ENCODE measurements at regions not wholly inside any gene's neighbourhood (a gene's known extent, or its start where the extent isn't known, plus 50 kb on each side); places are given as distances from the start of the nearest gene placed in this dataset.

- Mint-ChIP-seq H3K36me3 (ENCODE audit: insufficient read depth) (no peaks in the 10 kb centered on the region), H3K9me3 (ENCODE audit: low read depth) (no peaks in the 10 kb centered on the region), H3K4me3 (ENCODE audit: low read depth) (no peak overlapping the region), H3K27me3 (peaks cover 14% of the 10 kb centered on the region), H3K4me1 (ENCODE audit: low read depth) (peaks cover 21% of the 10 kb centered on the region), H3K27ac (no peak overlapping the region)
- DNase-seq (ENCODE audit: low spot score, unreplicated experiment), result no peak
- TF ChIP-seq CTCF (IDR thresholded peaks at IDR 0.05; ENCODE audit: unreplicated experiment), result no peak
Observed at GRCh38 chr2:64769392-64770044, 115.8 kb upstream of the SERTAD2 start.

DNA sequence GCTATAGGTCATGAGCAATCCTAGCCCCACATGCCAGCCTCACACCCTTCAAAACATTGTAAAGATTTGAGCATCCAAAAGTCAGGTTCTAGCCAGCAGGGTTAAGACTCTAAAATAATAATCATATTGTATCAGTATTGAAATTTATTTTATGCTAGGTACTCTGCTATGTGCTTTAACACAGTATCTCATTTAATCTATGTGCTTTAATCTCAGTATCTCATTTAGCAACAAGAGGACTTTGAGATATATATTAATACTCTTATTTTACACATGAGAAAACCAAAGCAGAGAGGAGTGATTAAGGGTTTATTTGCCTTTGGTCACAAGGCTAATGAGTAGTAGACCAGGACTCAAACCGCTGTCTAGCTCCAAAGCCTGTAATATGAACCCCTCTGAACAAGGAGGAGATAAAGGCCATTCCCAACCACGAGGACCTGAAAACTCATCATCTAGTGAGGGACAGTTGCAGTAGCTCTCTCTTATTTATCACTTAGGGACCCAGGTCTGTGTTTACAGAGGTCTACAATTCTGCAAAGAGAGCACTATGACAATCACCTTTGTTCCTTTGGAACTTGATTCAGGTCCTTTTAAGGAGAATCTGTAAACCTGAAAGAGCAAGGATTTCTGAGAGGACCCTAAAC is 116.5 kb upstream of the SERTAD2 start:
- no peaks in the 10 kb centered on the region for H3K36me3 Mint-ChIP-seq (ENCODE audit: insufficient read depth)
- H3K27ac Mint-ChIP-seq, result no peak overlapping the region
- no peaks in the 10 kb centered on the region for H3K9me3 Mint-ChIP-seq (ENCODE audit: low read depth)
- peaks cover 21% of the 10 kb centered on the region for H3K4me1 Mint-ChIP-seq (ENCODE audit: low read depth)
- TF ChIP-seq CTCF (IDR thresholded peaks at IDR 0.05; ENCODE audit: unreplicated experiment), result no peak
- no peak overlapping the region for H3K4me3 Mint-ChIP-seq (ENCODE audit: low read depth)
- DNase-seq (ENCODE audit: low spot score, unreplicated experiment), result no peak
- H3K27me3 Mint-ChIP-seq, result peaks cover 8% of the 10 kb centered on the region

DNA sequence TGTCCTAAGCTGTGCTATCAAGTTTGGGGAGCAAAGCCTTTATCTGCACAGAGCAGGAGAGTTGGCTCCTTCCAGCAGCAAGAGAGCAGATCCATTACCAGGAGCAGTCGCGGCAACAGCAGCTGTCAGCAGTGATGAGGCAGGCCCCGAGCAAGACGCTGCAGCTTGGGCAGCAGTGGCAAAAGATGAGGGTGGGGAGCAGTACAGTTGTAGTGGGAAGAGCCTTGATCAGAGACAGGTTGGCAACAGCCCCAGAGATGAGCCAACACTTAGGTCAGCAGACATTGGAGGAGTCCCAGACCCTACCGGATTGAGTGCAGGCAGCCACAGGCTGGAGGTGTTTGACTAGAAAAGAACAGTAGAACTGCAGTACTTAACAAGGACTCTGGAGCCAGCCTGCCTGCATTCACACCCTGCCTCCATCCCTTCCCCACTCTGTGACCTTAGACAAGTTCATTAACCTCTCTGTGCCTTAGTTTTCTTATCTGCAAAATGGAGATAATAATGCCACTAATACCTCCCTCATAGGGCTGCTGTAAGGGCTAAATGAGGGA is 117.1 kb upstream of the SERTAD2 start:
- TF ChIP-seq CTCF (IDR thresholded peaks at IDR 0.05; ENCODE audit: unreplicated experiment), result no peak
- peaks cover 4% of the 10 kb centered on the region for H3K27me3 Mint-ChIP-seq
- H3K4me3 Mint-ChIP-seq (ENCODE audit: low read depth), result no peak overlapping the region

GRCh38 chr2:64771737-64772136 is 118.0 kb upstream of the SERTAD2 start:
- no peaks in the 10 kb centered on the region for H3K9me3 Mint-ChIP-seq (ENCODE audit: low read depth)
- TF ChIP-seq CTCF (IDR thresholded peaks at IDR 0.05; ENCODE audit: unreplicated experiment), result no peak
- H3K4me3 Mint-ChIP-seq (ENCODE audit: low read depth), result no peak overlapping the region
- no peaks in the 10 kb centered on the region for H3K36me3 Mint-ChIP-seq (ENCODE audit: insufficient read depth)
- H3K4me1 Mint-ChIP-seq (ENCODE audit: low read depth), result peaks cover 21% of the 10 kb centered on the region
- H3K27ac Mint-ChIP-seq, result no peak overlapping the region
- DNase-seq (ENCODE audit: low spot score, unreplicated experiment), result no peak
- H3K27me3 Mint-ChIP-seq, result peaks cover under 1% of the 10 kb centered on the region

More for the DNA sequence above, 117.1 kb upstream of the SERTAD2 start:
- no peak for DNase-seq (ENCODE audit: low spot score, unreplicated experiment)
- no peak overlapping the region for H3K27ac Mint-ChIP-seq
- no peaks in the 10 kb centered on the region for H3K9me3 Mint-ChIP-seq (ENCODE audit: low read depth)
- H3K4me1 Mint-ChIP-seq (ENCODE audit: low read depth), result peaks cover 21% of the 10 kb centered on the region
- H3K36me3 Mint-ChIP-seq (ENCODE audit: insufficient read depth), result no peaks in the 10 kb centered on the region

- Mint-ChIP-seq H3K27ac (no peak overlapping the region), H3K36me3 (ENCODE audit: insufficient read depth) (no peaks in the 10 kb centered on the region)
- TF ChIP-seq CTCF (IDR thresholded peaks at IDR 0.05; ENCODE audit: unreplicated experiment), result no peak
Observed at GRCh38 chr2:64773461-64774118, 119.9 kb upstream of the SERTAD2 start.

More at GRCh38 chr2:64773461-64774118, 119.9 kb upstream of the SERTAD2 start:
- H3K27me3 Mint-ChIP-seq, result no peaks in the 10 kb centered on the region
- DNase-seq (ENCODE audit: low spot score, unreplicated experiment), result no peak
- H3K4me3 Mint-ChIP-seq (ENCODE audit: low read depth), result no peak overlapping the region
- peaks cover 16% of the 10 kb centered on the region for H3K4me1 Mint-ChIP-seq (ENCODE audit: low read depth)
- H3K9me3 Mint-ChIP-seq (ENCODE audit: low read depth), result no peaks in the 10 kb centered on the region
